ENCODE measurements at regions not wholly inside any gene's neighbourhood (a gene's known extent, or its start where the extent isn't known, plus 50 kb on each side); places are given as distances from the start of the nearest gene placed in this dataset.

- no peak for DNase-seq
- ChIA-PET POLR2A (ENCODE audit: unreplicated experiment) (no interaction called here), CTCF (no interaction called here)
- no peaks in the 10 kb centered on the region for H3K79me2 ChIP-seq (ENCODE audit: low read length)
- no TSS peak for BruUV-seq (replicated peaks)
- no peak overlapping the region for H3K4me2 ChIP-seq (ENCODE audit: low read length)
- ATAC-seq = no peak
- H3K4me1 ChIP-seq (ENCODE audit: insufficient read depth, low read length) = peaks cover 10% of the 10 kb centered on the region
- H2AFZ ChIP-seq (ENCODE audit: low read length) = no peak overlapping the region
- H4K20me1 ChIP-seq (ENCODE audit: low read length) = no peaks in the 10 kb centered on the region
- no peaks in the 10 kb centered on the region for H3K9me3 ChIP-seq (ENCODE audit: low read length)
- intact Hi-C loops (cut with micrococcal nuclease) = loop anchor here (5.0 to 10.0 kb wide), 3 partner anchors 59 to 334 kb away; partner anchors contain the start of genes KIAA0930 and NUP50
- H3F3A ChIP-seq (ENCODE audit: low read length, unreplicated experiment) = no peaks in the 10 kb centered on the region
- no peaks in the 10 kb centered on the region for H3K9me2 ChIP-seq (replicated peaks; ENCODE audit: low read length)
- H3K4me3 ChIP-seq (ENCODE audit: low read length) = no peak overlapping the region
- H3K36me3 ChIP-seq (ENCODE audit: low read depth, low read length) = no peaks in the 10 kb centered on the region
- TF ChIP-seq EZH2 (IDR thresholded peaks at IDR 0.05; ENCODE audit: low read length, unreplicated experiment) = no peak
- TF ChIP-seq CTCF (conservative IDR thresholded peaks at IDR 0.05; ENCODE audit: low read depth, low read length) = no peak
- TF ChIP-seq EZH2phosphoT487 (IDR thresholded peaks at IDR 0.05; ENCODE audit: borderline replicate concordance, low read length) = no peak
- no peaks in the 10 kb centered on the region for H3K27me3 ChIP-seq (ENCODE audit: low read length)
- no peak overlapping the region for H3K9ac ChIP-seq (ENCODE audit: low read length)
- no peak overlapping the region for H3K27ac ChIP-seq (ENCODE audit: low read length)
These were observed 60.0 kb upstream of the NUP50 start for GRCh38 chr22:45103756-45104155.

GRCh38 chr22:45104313-45104712 is 59.4 kb upstream of the NUP50 start:
- no peak overlapping the region for H3K4me3 ChIP-seq (ENCODE audit: low read length)
- H2AFZ ChIP-seq (ENCODE audit: low read length) = no peak overlapping the region
- no peaks in the 10 kb centered on the region for H3K9me2 ChIP-seq (replicated peaks; ENCODE audit: low read length)
- peak overlapping the region; percentile 85 for H3K27ac ChIP-seq (ENCODE audit: low read length)
- ChIA-PET POLR2A (ENCODE audit: unreplicated experiment) (no interaction called here), CTCF (no interaction called here)
- no peak overlapping the region for H3K9ac ChIP-seq (ENCODE audit: low read length)
- ATAC-seq (no peak), DNase-seq (no peak)
- no peaks in the 10 kb centered on the region for H3K36me3 ChIP-seq (ENCODE audit: low read depth, low read length)
- intact Hi-C loops (cut with micrococcal nuclease) = loop anchor here (5.0 to 10.0 kb wide), 3 partner anchors 58 to 333 kb away; partner anchors contain the start of genes KIAA0930 and NUP50
- H3K79me2 ChIP-seq (ENCODE audit: low read length) = no peaks in the 10 kb centered on the region
- H4K20me1 ChIP-seq (ENCODE audit: low read length) = no peaks in the 10 kb centered on the region
- no peak overlapping the region for H3K4me2 ChIP-seq (ENCODE audit: low read length)
- BruUV-seq (replicated peaks) = no TSS peak
- H3K9me3 ChIP-seq (ENCODE audit: low read length) = no peaks in the 10 kb centered on the region
- H3K27me3 ChIP-seq (ENCODE audit: low read length) = no peaks in the 10 kb centered on the region
- H3F3A ChIP-seq (ENCODE audit: low read length, unreplicated experiment) = no peaks in the 10 kb centered on the region
- no peak for TF ChIP-seq EZH2phosphoT487 (IDR thresholded peaks at IDR 0.05; ENCODE audit: borderline replicate concordance, low read length)
- TF ChIP-seq CTCF (conservative IDR thresholded peaks at IDR 0.05; ENCODE audit: low read depth, low read length) = no peak
- TF ChIP-seq EZH2 (IDR thresholded peaks at IDR 0.05; ENCODE audit: low read length, unreplicated experiment) = no peak
- H3K4me1 ChIP-seq (ENCODE audit: insufficient read depth, low read length) = peaks cover 10% of the 10 kb centered on the region

- BruUV-seq (replicated peaks) = TSS peak; percentile 81
- H4K20me1 ChIP-seq (ENCODE audit: low read length) = no peaks in the 10 kb centered on the region
- no peaks in the 10 kb centered on the region for H3K9me2 ChIP-seq (replicated peaks; ENCODE audit: low read length)
- peak overlapping the region; percentile 45 for H3K9ac ChIP-seq (ENCODE audit: low read length)
- no peaks in the 10 kb centered on the region for H3K9me3 ChIP-seq (ENCODE audit: low read length)
- no peaks in the 10 kb centered on the region for H3F3A ChIP-seq (ENCODE audit: low read length, unreplicated experiment)
- peak overlapping the region; percentile 85 for H3K27ac ChIP-seq (ENCODE audit: low read length)
- POLR2A ChIA-PET (ENCODE audit: unreplicated experiment) = interaction anchor here (0.6 kb wide), 1 partner anchor 74 kb away, joined by 3 read pairs; no protein-coding TSS in a partner anchor
- no peaks in the 10 kb centered on the region for H3K36me3 ChIP-seq (ENCODE audit: low read depth, low read length)
- H2AFZ ChIP-seq (ENCODE audit: low read length) = peak overlapping the region; percentile 41
- intact Hi-C loops (cut with micrococcal nuclease) = loop anchor here (10.0 kb wide), 1 partner anchor 140 kb away; the partner anchor contains the start of gene KIAA0930
- CTCF ChIA-PET = no interaction called here
- peaks cover 10% of the 10 kb centered on the region for H3K4me1 ChIP-seq (ENCODE audit: insufficient read depth, low read length)
- H3K79me2 ChIP-seq (ENCODE audit: low read length) = no peaks in the 10 kb centered on the region
- ATAC-seq = peak; percentile 76
- H3K4me3 ChIP-seq (ENCODE audit: low read length) = peak overlapping the region; percentile 30
- peak overlapping the region; percentile 76 for H3K4me2 ChIP-seq (ENCODE audit: low read length)
- H3K27me3 ChIP-seq (ENCODE audit: low read length) = no peaks in the 10 kb centered on the region
- TF ChIP-seq CTCF (conservative IDR thresholded peaks at IDR 0.05; ENCODE audit: low read depth, low read length) = no peak
- no peak for TF ChIP-seq EZH2phosphoT487 (IDR thresholded peaks at IDR 0.05; ENCODE audit: borderline replicate concordance, low read length)
- TF ChIP-seq EZH2 (IDR thresholded peaks at IDR 0.05; ENCODE audit: low read length, unreplicated experiment) = no peak
- DNase-seq = peak; percentile 76
These were observed 58.4 kb upstream of the NUP50 start for GRCh38 chr22:45105281-45105702.

Data from PC-3 (cell line).